ENCODE measurements at regions not wholly inside any gene's neighbourhood (a gene's known extent, or its start where the extent isn't known, plus 50 kb on each side); places are given as distances from the start of the nearest gene placed in this dataset.

- Mint-ChIP-seq H3K27me3 (peaks cover 17% of the 10 kb centered on the region), H3K4me1 (peaks cover 16% of the 10 kb centered on the region), H3K4me3 (no peak overlapping the region), H3K27ac (no peak overlapping the region), H3K9me3 (no peaks in the 10 kb centered on the region), H3K36me3 (ENCODE audit: low read depth) (no peaks in the 10 kb centered on the region)
- ATAC-seq, result no peak
- DNase-seq, result no peak
Measured at GRCh38 chr5:96282020-96282419, 151.0 kb downstream of the PCSK1 start.

GRCh38 chr5:96280946-96281393, 152.1 kb downstream of the PCSK1 start:
- Mint-ChIP-seq H3K4me1 (peaks cover 16% of the 10 kb centered on the region), H3K9me3 (no peaks in the 10 kb centered on the region), H3K36me3 (ENCODE audit: low read depth) (no peaks in the 10 kb centered on the region), H3K27ac (no peak overlapping the region), H3K4me3 (no peak overlapping the region), H3K27me3 (peaks cover 14% of the 10 kb centered on the region)
- no peak for ATAC-seq
- no peak for DNase-seq

GRCh38 chr5:96279801-96280542, 153.1 kb downstream of the PCSK1 start:
- peak; percentile 71 for ATAC-seq
- peaks cover 11% of the 10 kb centered on the region for H3K27me3 Mint-ChIP-seq
- H3K27ac Mint-ChIP-seq, result no peak overlapping the region
- H3K9me3 Mint-ChIP-seq, result no peaks in the 10 kb centered on the region
- peaks cover 16% of the 10 kb centered on the region for H3K4me1 Mint-ChIP-seq
- DNase-seq, result no peak
- H3K36me3 Mint-ChIP-seq (ENCODE audit: low read depth), result no peaks in the 10 kb centered on the region
- no peak overlapping the region for H3K4me3 Mint-ChIP-seq

- H3K27ac Mint-ChIP-seq, result no peak overlapping the region
- DNase-seq (no peak), ATAC-seq (no peak)
- peaks cover 8% of the 10 kb centered on the region for H3K27me3 Mint-ChIP-seq
- H3K4me1 Mint-ChIP-seq, result peaks cover 16% of the 10 kb centered on the region
- H3K4me3 Mint-ChIP-seq, result no peak overlapping the region
- H3K36me3 Mint-ChIP-seq (ENCODE audit: low read depth), result no peaks in the 10 kb centered on the region
- no peaks in the 10 kb centered on the region for H3K9me3 Mint-ChIP-seq
Measured at GRCh38 chr5:96278981-96279380, 154.1 kb downstream of the PCSK1 start.

- ATAC-seq (no peak), DNase-seq (no peak)
- no peak overlapping the region for H3K4me3 Mint-ChIP-seq
- H3K4me1 Mint-ChIP-seq, result peaks cover 5% of the 10 kb centered on the region
- H3K27ac Mint-ChIP-seq, result no peak overlapping the region
- H3K36me3 Mint-ChIP-seq (ENCODE audit: low read depth), result no peaks in the 10 kb centered on the region
- peaks cover 7% of the 10 kb centered on the region for H3K27me3 Mint-ChIP-seq
- peaks cover 6% of the 10 kb centered on the region for H3K9me3 Mint-ChIP-seq
Measured at GRCh38 chr5:96275051-96275450, 158.0 kb downstream of the PCSK1 start.

- no peak for ATAC-seq
- H3K9me3 Mint-ChIP-seq, result peaks cover 41% of the 10 kb centered on the region
Measured at GRCh38 chr5:96265487-96265886, 167.6 kb downstream of the PCSK1 start.

GRCh38 chr5:96264047-96264446, 169.0 kb downstream of the PCSK1 start:
- ATAC-seq, result no peak
- Mint-ChIP-seq H3K27me3 (peaks cover 9% of the 10 kb centered on the region), H3K27ac (no peak overlapping the region), H3K36me3 (ENCODE audit: low read depth) (peaks cover 1% of the 10 kb centered on the region), H3K4me1 (peaks cover 5% of the 10 kb centered on the region), H3K9me3 (peaks cover 27% of the 10 kb centered on the region), H3K4me3 (no peak overlapping the region)
- no peak for DNase-seq

More at GRCh38 chr5:96265487-96265886, 167.6 kb downstream of the PCSK1 start:
- H3K27me3 Mint-ChIP-seq, result peaks cover 9% of the 10 kb centered on the region
- H3K36me3 Mint-ChIP-seq (ENCODE audit: low read depth), result peaks cover 1% of the 10 kb centered on the region
- no peak overlapping the region for H3K4me3 Mint-ChIP-seq
- no peak for DNase-seq
- H3K27ac Mint-ChIP-seq, result no peak overlapping the region
- peaks cover 2% of the 10 kb centered on the region for H3K4me1 Mint-ChIP-seq

- Mint-ChIP-seq H3K27ac (no peak overlapping the region), H3K4me3 (no peak overlapping the region), H3K36me3 (ENCODE audit: low read depth) (peaks cover under 1% of the 10 kb centered on the region), H3K4me1 (peaks cover 13% of the 10 kb centered on the region), H3K27me3 (peaks cover 9% of the 10 kb centered on the region), H3K9me3 (peaks cover 15% of the 10 kb centered on the region)
- DNase-seq (no peak), ATAC-seq (no peak)
Measured at GRCh38 chr5:96262105-96262504, 170.9 kb downstream of the PCSK1 start.

- DNase-seq, result no peak
- Mint-ChIP-seq H3K27ac (no peak overlapping the region), H3K27me3 (peaks cover 6% of the 10 kb centered on the region), H3K9me3 (peaks cover 4% of the 10 kb centered on the region), H3K4me1 (peaks cover 11% of the 10 kb centered on the region), H3K36me3 (ENCODE audit: low read depth) (no peaks in the 10 kb centered on the region), H3K4me3 (no peak overlapping the region)
- no peak for ATAC-seq
Measured at GRCh38 chr5:96260009-96260408, 173.0 kb downstream of the PCSK1 start.

GRCh38 chr5:96259151-96259772, 173.8 kb downstream of the PCSK1 start:
- H3K4me3 Mint-ChIP-seq, result no peak overlapping the region
- DNase-seq (no peak), ATAC-seq (no peak)
- no peaks in the 10 kb centered on the region for H3K36me3 Mint-ChIP-seq (ENCODE audit: low read depth)
- peaks cover 6% of the 10 kb centered on the region for H3K27me3 Mint-ChIP-seq
- H3K9me3 Mint-ChIP-seq, result peaks cover 4% of the 10 kb centered on the region
- peaks cover 11% of the 10 kb centered on the region for H3K4me1 Mint-ChIP-seq
- H3K27ac Mint-ChIP-seq, result no peak overlapping the region

GRCh38 chr5:96258692-96259091, 174.4 kb downstream of the PCSK1 start:
- peaks cover 4% of the 10 kb centered on the region for H3K9me3 Mint-ChIP-seq
- ATAC-seq, result no peak
- peaks cover 11% of the 10 kb centered on the region for H3K4me1 Mint-ChIP-seq
- no peak for DNase-seq
- H3K4me3 Mint-ChIP-seq, result no peak overlapping the region
- no peak overlapping the region for H3K27ac Mint-ChIP-seq
- no peaks in the 10 kb centered on the region for H3K36me3 Mint-ChIP-seq (ENCODE audit: low read depth)
- H3K27me3 Mint-ChIP-seq, result peaks cover 6% of the 10 kb centered on the region

- no peak overlapping the region for H3K4me3 Mint-ChIP-seq
- peak; percentile 76 for ATAC-seq
- H3K9me3 Mint-ChIP-seq, result no peaks in the 10 kb centered on the region
- H3K36me3 Mint-ChIP-seq (ENCODE audit: low read depth), result no peaks in the 10 kb centered on the region
- H3K27ac Mint-ChIP-seq, result no peak overlapping the region
- peaks cover 11% of the 10 kb centered on the region for H3K4me1 Mint-ChIP-seq
- no peak for DNase-seq
- H3K27me3 Mint-ChIP-seq, result peaks cover 6% of the 10 kb centered on the region
Measured at GRCh38 chr5:96257904-96258303, 175.1 kb downstream of the PCSK1 start.

- Mint-ChIP-seq H3K36me3 (ENCODE audit: low read depth) (no peaks in the 10 kb centered on the region), H3K4me3 (no peak overlapping the region), H3K27me3 (peaks cover 3% of the 10 kb centered on the region), H3K9me3 (no peaks in the 10 kb centered on the region), H3K4me1 (peaks cover 11% of the 10 kb centered on the region), H3K27ac (no peak overlapping the region)
- no peak for DNase-seq
- no peak for ATAC-seq
Measured at GRCh38 chr5:96256795-96257470, 176.1 kb downstream of the PCSK1 start.

GRCh38 chr5:96254980-96255691, 177.9 kb downstream of the PCSK1 start:
- Mint-ChIP-seq H3K36me3 (ENCODE audit: low read depth) (no peaks in the 10 kb centered on the region), H3K27me3 (peaks cover 3% of the 10 kb centered on the region), H3K4me1 (peaks cover 11% of the 10 kb centered on the region), H3K27ac (no peak overlapping the region), H3K9me3 (no peaks in the 10 kb centered on the region), H3K4me3 (no peak overlapping the region)
- DNase-seq, result no peak
- ATAC-seq, result no peak
